BLaER1 treated with 17β-estradiol and CSF1 and Interleukin-3, amounts not matched to agents 10 nM and 100 nM (cell line): ENCODE measurements at regions not wholly inside any gene's neighbourhood (a gene's known extent, or its start where the extent isn't known, plus 50 kb on each side); places are given as distances from the start of the nearest gene placed in this dataset.

Experiments used
- H3K27ac ChIP-seq, 11 experiments: shearing (Covaris generic); formaldehyde crosslinking; 2 replicates each; pipeline ENCODE4 v1.8.1; 2022
- H3K27me3 ChIP-seq, 11 experiments: shearing (Covaris generic); formaldehyde crosslinking; 2 replicates each; pipeline ENCODE4 v1.8.1; 2022
- H3K36me3 ChIP-seq, 11 experiments: shearing (Covaris generic); formaldehyde crosslinking; 2 replicates each; pipeline ENCODE4 v1.8.1; 2022
- H3K4me1 ChIP-seq, 10 experiments: shearing (Covaris generic); formaldehyde crosslinking; 2 replicates each; pipeline ENCODE4 v1.8.1; 2022
- H3K4me2 ChIP-seq, 11 experiments: shearing (Covaris generic); formaldehyde crosslinking; 2 replicates each; pipeline ENCODE4 v1.8.1; 2022
- H3K4me3 ChIP-seq, 10 experiments: shearing (Covaris generic); formaldehyde crosslinking; 2 replicates each; pipeline ENCODE4 v1.8.1; 2022
- H3K9ac ChIP-seq, 11 experiments: shearing (Covaris generic); formaldehyde crosslinking; 2 replicates each; pipeline ENCODE4 v1.8.1; 2022
- H3K9me3 ChIP-seq, 11 experiments: shearing (Covaris generic); formaldehyde crosslinking; replicated peaks in 1 of 11; 2 replicates each; pipeline ENCODE4 v1.8.1; 2022
- H4K20me1 ChIP-seq, 11 experiments: shearing (Covaris generic); formaldehyde crosslinking; 2 replicates each; pipeline ENCODE4 v1.8.1; 2022
- Cebpa-rat ChIP-seq, 11 experiments: shearing (Covaris generic); IDR thresholded peaks; 2 replicates each; pipeline ENCODE4 v1.8.1; 2022

DNA sequence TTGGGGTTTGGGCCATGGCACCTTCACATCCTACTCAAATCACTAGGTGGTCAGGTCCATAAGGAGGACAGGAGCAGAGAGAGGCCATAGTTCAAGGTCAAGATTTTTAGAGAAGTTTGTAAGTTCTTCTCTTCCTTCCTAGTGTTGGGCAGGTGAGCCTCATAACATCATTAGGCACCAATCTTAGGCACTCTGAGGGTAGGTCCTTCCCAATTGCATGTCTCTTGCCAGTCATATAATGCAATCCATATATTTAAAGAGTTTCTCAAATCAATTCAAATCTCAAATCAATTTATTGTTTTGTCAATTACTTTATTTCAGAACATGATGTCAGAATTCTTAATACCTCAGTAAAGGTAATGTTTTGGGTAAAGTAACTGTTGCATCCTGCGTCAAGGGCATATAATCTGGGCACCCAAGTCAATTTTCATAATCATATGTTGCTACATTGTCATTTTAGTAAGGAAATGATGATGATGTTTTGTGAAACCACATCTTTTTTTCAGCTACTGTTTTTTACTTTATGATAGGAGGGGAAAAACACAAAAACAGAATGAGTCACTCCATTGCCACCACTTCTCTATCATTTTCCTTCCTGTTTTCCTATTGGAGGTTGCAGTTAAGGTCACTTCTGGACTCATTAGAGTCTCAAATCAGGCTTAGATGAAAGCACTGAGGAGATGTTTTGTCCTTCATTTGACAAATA lies 122.7 kb downstream of the UCHL5 start:
- Histone ChIP-seq H3K9ac (peak overlapping the region in 7 of 11 experiments; percentile 11 to 61 (median 41); a peak in 8 of 22 replicates), H4K20me1 (no peaks in the 10 kb centered on the region), H3K4me2 (peak overlapping the region in 8 of 11 experiments; percentile 15 to 86 (median 72); a peak in 16 of 22 replicates), H3K9me3 (no peaks in the 10 kb centered on the region), H3K4me1 (peaks cover 0 to 68% (median 32%) of the 10 kb centered on the region in 10 experiments; a peak in 14 of 20 replicates), H3K27me3 (peaks cover 0 to 4% (median 0%) of the 10 kb centered on the region in 11 experiments; a peak in 1 of 22 replicates), H3K4me3 (no peak overlapping the region), H3K36me3 (no peaks in the 10 kb centered on the region), H3K27ac (peak overlapping the region in 10 of 11 experiments; percentile 8 to 85 (median 74); a peak in 18 of 22 replicates)
- TF ChIP-seq Cebpa-rat (IDR thresholded peaks at IDR 0.05): peak in 2 of 11 experiments; percentile 25 to 67; a peak in 1 of 22 replicates

DNA sequence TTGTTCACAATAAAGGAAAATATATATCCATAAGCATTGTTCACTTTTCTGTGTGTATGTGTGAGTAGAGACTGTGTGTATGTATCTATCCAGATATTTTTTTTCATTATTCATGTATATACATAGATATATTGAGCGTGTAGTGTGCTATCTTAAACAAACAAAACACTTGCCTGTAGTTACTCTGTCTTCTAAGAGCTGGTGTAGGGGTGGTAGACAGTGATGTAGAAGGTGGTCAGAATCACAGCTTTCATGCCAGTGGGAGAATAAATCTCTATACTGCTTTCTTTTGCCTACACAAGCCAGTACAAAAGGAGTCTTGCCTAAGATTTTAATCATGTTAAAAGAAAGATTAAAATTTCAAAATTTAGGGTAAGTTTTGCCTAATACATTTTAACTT lies 122.0 kb downstream of the UCHL5 start:
- TF ChIP-seq Cebpa-rat (IDR thresholded peaks at IDR 0.05): no peak
- Histone ChIP-seq H3K36me3 (no peaks in the 10 kb centered on the region), H3K9me3 (no peaks in the 10 kb centered on the region), H3K4me2 (peak overlapping the region in 8 of 11 experiments; percentile 15 to 86 (median 72); a peak in 15 of 22 replicates), H3K9ac (no peak overlapping the region; a peak in 2 of 22 replicates), H3K4me1 (peaks cover 0 to 75% (median 33%) of the 10 kb centered on the region in 10 experiments; a peak in 14 of 20 replicates), H3K4me3 (no peak overlapping the region; a peak in 1 of 20 replicates), H3K27me3 (peaks cover 0 to 4% (median 0%) of the 10 kb centered on the region in 11 experiments; a peak in 1 of 22 replicates), H3K27ac (peak overlapping the region in 9 of 11 experiments; percentile 10 to 85 (median 76); a peak in 15 of 22 replicates), H4K20me1 (no peaks in the 10 kb centered on the region)

DNA sequence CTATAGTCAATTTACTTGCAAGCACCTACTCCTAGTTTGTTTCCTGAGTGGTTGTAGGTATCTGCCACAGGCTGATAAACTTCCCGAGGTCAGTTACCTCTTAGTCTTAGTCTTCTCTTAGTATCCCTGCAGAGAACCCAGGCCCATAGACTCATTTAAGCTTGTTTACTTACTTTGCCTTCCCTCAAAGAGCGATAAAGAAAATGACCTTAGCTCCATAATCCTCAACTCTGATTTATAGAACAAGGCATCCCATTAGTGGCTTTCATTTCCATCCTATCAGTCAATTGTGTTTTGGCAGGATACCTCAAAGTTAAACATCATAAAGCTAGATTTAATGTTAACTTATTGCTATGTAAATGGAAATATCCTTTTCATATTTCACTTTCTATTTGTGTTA lies 119.7 kb downstream of the UCHL5 start:
- Histone ChIP-seq H3K4me3 (no peak overlapping the region), H3K27ac (no peak overlapping the region), H3K4me1 (peaks cover 0 to 82% (median 35%) of the 10 kb centered on the region in 10 experiments; a peak in 14 of 20 replicates), H4K20me1 (no peaks in the 10 kb centered on the region), H3K9ac (no peak overlapping the region), H3K36me3 (no peaks in the 10 kb centered on the region), H3K4me2 (peak overlapping the region in 3 of 11 experiments; percentile 72 to 86 (median 77); a peak in 6 of 22 replicates), H3K9me3 (no peaks in the 10 kb centered on the region), H3K27me3 (no peaks in the 10 kb centered on the region)
- no peak for TF ChIP-seq Cebpa-rat (IDR thresholded peaks at IDR 0.05)

DNA sequence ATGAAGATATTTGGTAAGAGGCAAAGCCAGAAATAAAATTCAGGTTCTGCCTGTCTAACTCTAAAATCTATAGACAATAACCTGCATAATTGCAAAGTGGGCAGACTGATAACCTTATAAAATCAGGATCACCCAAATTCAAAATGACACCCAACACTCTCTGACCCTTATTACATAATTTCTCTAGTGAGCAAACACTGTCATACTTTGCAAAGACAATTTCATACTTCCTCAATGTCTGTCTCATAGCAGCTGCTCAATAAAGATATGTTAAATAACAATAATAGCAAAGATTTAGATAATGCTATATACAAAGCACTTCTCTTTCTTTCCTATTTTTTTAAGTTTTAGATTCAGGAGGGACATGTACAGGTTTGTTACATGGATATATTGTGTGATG lies 118.5 kb downstream of the UCHL5 start:
- Histone ChIP-seq H3K9me3 (no peaks in the 10 kb centered on the region), H3K27ac (no peak overlapping the region; a peak in 1 of 22 replicates), H3K4me3 (no peak overlapping the region), H3K9ac (no peak overlapping the region), H3K4me1 (peaks cover 0 to 80% (median 32%) of the 10 kb centered on the region in 10 experiments; a peak in 14 of 20 replicates), H3K27me3 (no peaks in the 10 kb centered on the region), H3K36me3 (no peaks in the 10 kb centered on the region), H4K20me1 (no peaks in the 10 kb centered on the region), H3K4me2 (peak overlapping the region in 3 of 11 experiments; percentile 15 to 42 (median 42); a peak in 5 of 22 replicates)
- TF ChIP-seq Cebpa-rat (IDR thresholded peaks at IDR 0.05): no peak

DNA sequence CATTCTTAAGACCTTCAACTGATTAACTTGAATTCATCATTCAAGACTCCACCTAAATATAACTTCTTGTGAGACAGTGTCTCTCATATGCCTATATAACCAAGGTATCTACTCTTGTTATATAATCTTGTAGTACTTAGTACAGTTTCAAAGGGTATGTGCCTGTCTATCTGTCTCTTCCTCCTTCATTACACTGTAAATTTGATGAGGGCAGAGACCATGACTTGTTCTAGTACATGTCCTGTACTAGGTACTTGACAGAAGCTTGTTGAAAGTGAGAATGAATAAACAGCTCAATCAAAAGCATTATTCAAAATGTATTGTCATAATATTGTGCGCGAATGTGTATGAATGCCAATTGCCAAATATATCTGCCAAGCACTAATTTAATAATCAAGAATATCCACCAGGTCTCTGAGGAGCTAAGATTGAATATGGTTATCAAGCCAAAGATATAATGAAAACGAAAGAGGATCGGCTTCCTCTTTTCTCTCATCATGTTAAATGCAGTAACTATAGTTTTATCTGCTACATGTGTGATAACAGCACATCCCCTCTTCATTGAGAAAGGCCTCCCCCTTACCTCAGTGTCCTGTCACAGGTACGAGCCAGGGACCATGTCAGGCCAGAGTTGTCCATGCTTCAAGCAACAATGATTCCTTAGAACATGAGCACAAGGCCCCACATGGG lies 117.3 kb downstream of the UCHL5 start:
- peak overlapping the region in 5 of 11 experiments; percentile 19 to 42 (median 29); a peak in 7 of 22 replicates for H3K4me2 ChIP-seq

DNA sequence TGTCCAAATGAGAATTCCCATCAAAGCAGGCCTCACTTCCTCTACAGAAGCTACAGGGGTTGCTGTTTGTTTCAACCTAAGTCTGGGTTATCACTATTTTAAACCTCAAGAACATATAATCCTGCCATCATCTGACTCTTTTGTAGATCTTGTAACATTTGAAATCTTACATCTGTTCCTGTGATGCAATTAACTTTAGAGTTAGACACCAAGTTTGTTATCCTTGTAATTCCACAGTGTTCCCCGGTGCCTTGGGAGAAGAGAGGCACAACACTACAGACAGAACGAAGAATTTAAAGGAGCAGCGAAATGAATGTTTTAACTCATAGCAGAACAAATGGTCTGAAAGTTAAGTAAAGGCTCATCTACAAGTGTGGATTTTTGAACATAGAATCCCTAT lies 116.1 kb downstream of the UCHL5 start:
- Histone ChIP-seq H3K4me3 (no peak overlapping the region), H3K4me2 (peak overlapping the region in 1 of 11 experiments; percentile 42; a peak in 2 of 22 replicates), H3K36me3 (no peaks in the 10 kb centered on the region), H3K4me1 (peaks cover 0 to 57% (median 10%) of the 10 kb centered on the region in 10 experiments; a peak in 12 of 20 replicates), H3K9ac (no peak overlapping the region), H3K9me3 (no peaks in the 10 kb centered on the region), H4K20me1 (no peaks in the 10 kb centered on the region), H3K27ac (peak overlapping the region in 1 of 11 experiments; percentile 5; a peak in 1 of 22 replicates), H3K27me3 (no peaks in the 10 kb centered on the region)
- TF ChIP-seq Cebpa-rat (IDR thresholded peaks at IDR 0.05): no peak

More for the DNA sequence above, 117.3 kb downstream of the UCHL5 start:
- Histone ChIP-seq H3K9ac (no peak overlapping the region), H3K27ac (peak overlapping the region in 6 of 11 experiments; percentile 1 to 62 (median 42); a peak in 7 of 22 replicates), H3K4me3 (no peak overlapping the region), H3K27me3 (no peaks in the 10 kb centered on the region), H3K4me1 (peaks cover 0 to 69% (median 21%) of the 10 kb centered on the region in 10 experiments; a peak in 14 of 20 replicates), H4K20me1 (no peaks in the 10 kb centered on the region), H3K36me3 (no peaks in the 10 kb centered on the region), H3K9me3 (no peaks in the 10 kb centered on the region)
- TF ChIP-seq Cebpa-rat (IDR thresholded peaks at IDR 0.05): no peak

DNA sequence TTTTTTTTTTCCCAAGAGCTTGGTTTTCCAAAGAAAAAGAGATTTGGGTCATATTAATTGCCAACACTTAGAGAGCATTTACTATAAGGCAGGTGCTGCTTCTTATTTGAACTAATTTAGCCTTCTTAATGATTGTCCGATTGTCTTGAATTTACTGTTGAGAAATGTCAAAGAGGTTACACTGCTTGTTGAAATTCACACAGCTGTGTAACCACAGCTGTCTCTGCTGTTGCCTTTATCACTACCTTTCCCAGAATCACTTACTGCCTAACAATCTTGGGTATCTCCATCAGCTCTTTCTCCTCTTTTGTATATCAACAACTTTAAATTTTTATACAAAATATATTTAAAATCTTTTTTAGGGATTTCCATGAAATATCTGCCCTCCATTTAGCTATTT lies 115.6 kb downstream of the UCHL5 start:
- Histone ChIP-seq H3K36me3 (no peaks in the 10 kb centered on the region), H3K4me3 (no peak overlapping the region), H3K27ac (no peak overlapping the region), H3K4me1 (peaks cover 0 to 52% (median 6%) of the 10 kb centered on the region in 10 experiments; a peak in 12 of 20 replicates), H4K20me1 (no peaks in the 10 kb centered on the region), H3K4me2 (no peak overlapping the region), H3K27me3 (no peaks in the 10 kb centered on the region), H3K9me3 (no peaks in the 10 kb centered on the region), H3K9ac (no peak overlapping the region)
- no peak for TF ChIP-seq Cebpa-rat (IDR thresholded peaks at IDR 0.05)

DNA sequence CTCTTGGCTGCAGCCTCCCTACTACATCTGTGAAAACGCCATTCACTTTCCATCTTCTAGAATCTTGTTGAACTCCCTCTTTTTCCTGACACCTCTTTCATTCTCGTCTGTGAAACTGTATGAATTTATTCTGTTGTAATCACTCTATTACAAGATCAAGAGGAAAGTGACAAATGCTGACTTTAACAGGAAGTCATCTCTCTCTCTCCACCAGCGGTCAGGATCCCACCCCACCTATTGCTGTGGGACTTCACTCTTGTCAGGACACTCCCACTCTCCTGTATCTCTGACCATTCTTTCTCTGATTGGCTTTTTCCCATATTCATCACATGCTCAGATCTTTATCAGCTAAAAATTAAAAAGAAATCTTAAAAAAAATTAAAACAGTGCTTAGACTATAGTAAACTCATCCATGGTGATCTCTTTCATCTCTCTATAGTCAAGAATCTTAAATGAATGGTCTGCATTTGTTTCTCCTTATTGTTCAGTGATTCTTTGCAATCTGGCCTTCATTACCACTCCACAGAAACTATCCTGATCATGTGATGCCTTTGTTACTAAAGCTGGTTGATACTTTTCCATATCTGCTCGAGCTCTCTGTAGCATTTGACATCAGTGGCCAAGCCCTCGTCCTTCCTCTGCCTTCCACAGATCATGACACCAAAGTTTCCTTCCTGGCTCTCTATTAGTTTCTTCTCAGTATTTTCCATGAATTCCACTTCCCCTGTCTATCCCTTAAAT lies 113.6 kb downstream of the UCHL5 start:
- no peaks in the 10 kb centered on the region for H3K9me3 ChIP-seq
- H4K20me1 ChIP-seq: no peaks in the 10 kb centered on the region
- H3K27me3 ChIP-seq: no peaks in the 10 kb centered on the region
- H3K27ac ChIP-seq: no peak overlapping the region
- no peak overlapping the region for H3K4me3 ChIP-seq
- H3K9ac ChIP-seq: no peak overlapping the region
- peak overlapping the region in 2 of 11 experiments; percentile 16 to 23; a peak in 3 of 22 replicates for H3K4me2 ChIP-seq
- no peaks in the 10 kb centered on the region for H3K36me3 ChIP-seq
- TF ChIP-seq Cebpa-rat (IDR thresholded peaks at IDR 0.05): no peak
- peaks cover 0 to 35% (median 3%) of the 10 kb centered on the region in 10 experiments; a peak in 9 of 20 replicates for H3K4me1 ChIP-seq
